ENCODE measurements at regions not wholly inside any gene's neighbourhood (a gene's known extent, or its start where the extent isn't known, plus 50 kb on each side); places are given as distances from the start of the nearest gene placed in this dataset.

DNA sequence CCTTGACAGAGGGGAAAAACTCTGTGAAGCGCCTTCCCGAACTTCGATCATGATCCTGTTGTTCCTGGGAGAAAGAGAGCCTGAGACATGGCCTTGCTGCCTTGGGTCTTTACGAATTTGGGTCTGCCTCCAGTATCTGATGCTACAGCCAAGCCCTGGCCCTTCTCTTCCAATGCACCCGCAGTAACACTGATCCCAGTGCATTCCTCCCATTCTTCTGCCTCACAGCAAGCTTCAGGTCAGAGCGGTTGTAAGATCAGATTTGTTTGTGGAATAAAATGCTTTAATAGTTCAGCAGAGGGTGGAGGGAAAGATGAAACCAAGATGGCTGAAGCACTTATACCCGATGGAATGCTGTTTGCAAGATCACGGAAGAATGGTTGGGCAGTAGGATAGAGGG lies 196.7 kb upstream of the SIX2 start:
- TF ChIP-seq, protein P1, sequence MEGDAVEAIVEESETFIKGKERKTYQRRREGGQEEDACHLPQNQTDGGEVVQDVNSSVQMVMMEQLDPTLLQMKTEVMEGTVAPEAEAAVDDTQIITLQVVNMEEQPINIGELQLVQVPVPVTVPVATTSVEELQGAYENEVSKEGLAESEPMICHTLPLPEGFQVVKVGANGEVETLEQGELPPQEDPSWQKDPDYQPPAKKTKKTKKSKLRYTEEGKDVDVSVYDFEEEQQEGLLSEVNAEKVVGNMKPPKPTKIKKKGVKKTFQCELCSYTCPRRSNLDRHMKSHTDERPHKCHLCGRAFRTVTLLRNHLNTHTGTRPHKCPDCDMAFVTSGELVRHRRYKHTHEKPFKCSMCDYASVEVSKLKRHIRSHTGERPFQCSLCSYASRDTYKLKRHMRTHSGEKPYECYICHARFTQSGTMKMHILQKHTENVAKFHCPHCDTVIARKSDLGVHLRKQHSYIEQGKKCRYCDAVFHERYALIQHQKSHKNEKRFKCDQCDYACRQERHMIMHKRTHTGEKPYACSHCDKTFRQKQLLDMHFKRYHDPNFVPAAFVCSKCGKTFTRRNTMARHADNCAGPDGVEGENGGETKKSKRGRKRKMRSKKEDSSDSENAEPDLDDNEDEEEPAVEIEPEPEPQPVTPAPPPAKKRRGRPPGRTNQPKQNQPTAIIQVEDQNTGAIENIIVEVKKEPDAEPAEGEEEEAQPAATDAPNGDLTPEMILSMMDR (IDR thresholded peaks at IDR 0.05): no peak
- TF ChIP-seq POLR2AphosphoS2 (conservative IDR thresholded peaks at IDR 0.05; ENCODE audit: low read length) (no peak), HOXB13 (CRISPR knock-in tag; IDR thresholded peaks at IDR 0.05; ENCODE audit: low read depth) (no peak)

Measured in A549 (cell line).